H9 (cell line): ENCODE measurements at regions not wholly inside any gene's neighbourhood (a gene's known extent, or its start where the extent isn't known, plus 50 kb on each side); places are given as distances from the start of the nearest gene placed in this dataset.

Source experiments
- DNase-seq: peaks from one replicate; pipeline ENCODE4 v3.0.0-alpha.2; 2017
- H2AFZ ChIP-seq: one replicate; pipeline ENCODE4 v1.6.1; 2013; ENCODE audit warnings: mild to moderate bottlenecking, low read length, control low read depth, moderate library complexity
- H2AK5ac ChIP-seq: 2 replicates; pipeline ENCODE4 v1.6.1; 2013; ENCODE audit warnings: low read length, control low read depth, mixed read lengths; ENCODE audit not compliant: insufficient read length
- H2BK120ac ChIP-seq: one replicate; pipeline ENCODE4 v1.6.1; 2013; ENCODE audit warnings: low read depth, mild to moderate bottlenecking, low read length, control low read depth, inconsistent platforms; ENCODE audit not compliant: poor library complexity, severe bottlenecking
- H2BK12ac ChIP-seq: 2 replicates; pipeline ENCODE4 v1.6.1; 2013; ENCODE audit warnings: low read length, control low read depth, mixed read lengths, low read depth; ENCODE audit not compliant: insufficient read length
- H2BK15ac ChIP-seq: 2 replicates; pipeline ENCODE4 v1.6.1; 2013; ENCODE audit warnings: low read depth, low read length, control low read depth
- H2BK20ac ChIP-seq: one replicate; pipeline ENCODE4 v1.6.1; 2013; ENCODE audit warnings: low read depth, mild to moderate bottlenecking, low read length, control low read depth, inconsistent platforms; ENCODE audit not compliant: poor library complexity, severe bottlenecking
- H2BK5ac ChIP-seq: 2 replicates; pipeline ENCODE4 v1.6.1; 2013; ENCODE audit warnings: low read length, control low read depth, mixed read lengths; ENCODE audit not compliant: insufficient read length
- H3K14ac ChIP-seq: 2 replicates; pipeline ENCODE4 v1.6.1; 2013; ENCODE audit warnings: low read length, control low read depth; ENCODE audit not compliant: insufficient read depth
- H3K18ac ChIP-seq: 2 replicates; pipeline ENCODE4 v1.6.1; 2013; ENCODE audit warnings: low read depth, mild to moderate bottlenecking, mixed read lengths, low read length, control low read depth; ENCODE audit not compliant: insufficient read length
- H3K23ac ChIP-seq: 2 replicates; pipeline ENCODE4 v1.6.1; 2013; ENCODE audit warnings: low read length, control low read depth, mixed read lengths, low read depth; ENCODE audit not compliant: insufficient read length
- H3K23me2 ChIP-seq: 2 replicates; pipeline ENCODE4 v1.6.1; 2013; ENCODE audit warnings: low read depth, mild to moderate bottlenecking, mixed read lengths, low read length, control low read depth; ENCODE audit not compliant: insufficient read length, poor library complexity, severe bottlenecking
- H3K27ac ChIP-seq: 2 replicates; pipeline ENCODE4 v1.5.1; 2013; ENCODE audit warnings: low read length, control low read depth, mixed read lengths, low read depth; ENCODE audit not compliant: insufficient read length
- H3K27me3 ChIP-seq: 2 replicates; pipeline ENCODE4 v1.6.1; 2013; ENCODE audit warnings: low read length, control low read depth, inconsistent platforms; ENCODE audit not compliant: insufficient read depth
- H3K4ac ChIP-seq: 2 replicates; pipeline ENCODE4 v1.6.1; 2013; ENCODE audit warnings: low read depth, mild to moderate bottlenecking, control low read depth, inconsistent platforms, low read length, moderate library complexity
- H3K4me1 ChIP-seq: 2 replicates; pipeline ENCODE4 v1.6.1; 2013; ENCODE audit warnings: low read length, control low read depth, inconsistent platforms; ENCODE audit not compliant: insufficient read depth
- H3K4me2 ChIP-seq: 2 replicates; pipeline ENCODE4 v1.6.1; 2013; ENCODE audit warnings: low read length, control low read depth, mixed read lengths; ENCODE audit not compliant: insufficient read length, insufficient read depth
- H3K56ac ChIP-seq: 2 replicates; pipeline ENCODE4 v1.6.1; 2013; ENCODE audit warnings: low read depth, mild to moderate bottlenecking, mixed read lengths, low read length, control low read depth; ENCODE audit not compliant: insufficient read length
- H3K79me1 ChIP-seq: 2 replicates; pipeline ENCODE4 v1.6.1; 2013; ENCODE audit warnings: low read depth, mild to moderate bottlenecking, moderate library complexity, low read length, control low read depth, inconsistent platforms; ENCODE audit not compliant: insufficient read depth, poor library complexity, severe bottlenecking
- H3K79me2 ChIP-seq: 2 replicates; pipeline ENCODE4 v1.6.1; 2013; ENCODE audit warnings: low read length, control low read depth, inconsistent platforms; ENCODE audit not compliant: insufficient read depth
- H3K9ac ChIP-seq: 2 replicates; pipeline ENCODE4 v1.6.1; 2013; ENCODE audit warnings: low read length, control low read depth, mixed read lengths; ENCODE audit not compliant: insufficient read length; ENCODE audit errors: extremely low read depth
- H3K9me3 ChIP-seq: one replicate; pipeline ENCODE4 v1.6.1; 2013; ENCODE audit warnings: low read depth, low read length, inconsistent platforms; ENCODE audit not compliant: control insufficient read depth
- H3T11ph ChIP-seq: one replicate; pipeline ENCODE4 v1.6.1; 2013; ENCODE audit warnings: mild to moderate bottlenecking, low read length, control low read depth, inconsistent platforms
- H4K20me1 ChIP-seq: one replicate; pipeline ENCODE4 v1.6.1; 2013; ENCODE audit not compliant: control insufficient read depth, insufficient read length, insufficient read depth
- H4K5ac ChIP-seq: 2 replicates; pipeline ENCODE4 v1.6.1; 2013; ENCODE audit warnings: low read depth, mild to moderate bottlenecking, mixed read lengths, low read length, control low read depth; ENCODE audit not compliant: insufficient read length
- H4K8ac ChIP-seq: replicated peaks from 2 replicates; pipeline ENCODE4 v1.6.1; 2013; ENCODE audit warnings: low read length, control low read depth, mixed read lengths, low read depth; ENCODE audit not compliant: insufficient read length
- H4K91ac ChIP-seq: 2 replicates; pipeline ENCODE4 v1.6.1; 2013; ENCODE audit warnings: low read depth, mild to moderate bottlenecking, moderate library complexity, mixed read lengths, low read length, control low read depth; ENCODE audit not compliant: insufficient read length
- H3K27ac Mint-ChIP-seq, 3 experiments: 2 replicates in 2 of 3; 3 replicates in 1 of 3; pipeline ENCODE4 v1.8.0; 2020 to 2021; ENCODE audit warnings: mixed read lengths in 3 of 3, mild to moderate bottlenecking in 1 of 3, moderate library complexity in 1 of 3
- H3K27me3 Mint-ChIP-seq: 2 replicates; pipeline ENCODE4 v1.8.0; 2021; ENCODE audit warnings: low read depth, mild to moderate bottlenecking, moderate library complexity, mixed read lengths
- H3K36me3 Mint-ChIP-seq, 3 experiments: 2 replicates in 2 of 3; 3 replicates in 1 of 3; pipeline ENCODE4 v1.8.0; 2020 to 2021; ENCODE audit warnings: low read depth in 3 of 3, mixed read lengths in 3 of 3; ENCODE audit not compliant: insufficient read depth in 1 of 3
- H3K4me1 Mint-ChIP-seq, 2 experiments: 2 replicates each; pipeline ENCODE4 v1.8.0; 2020; ENCODE audit warnings: mixed read lengths in 2 of 2
- H3K4me3 Mint-ChIP-seq, 2 experiments: 2 replicates in 1 of 2; 3 replicates in 1 of 2; pipeline ENCODE4 v1.8.0; 2020 to 2021; ENCODE audit warnings: mild to moderate bottlenecking in 2 of 2, mixed read lengths in 2 of 2, moderate library complexity in 1 of 2
- H3K9me3 Mint-ChIP-seq, 2 experiments: 2 replicates in 1 of 2; 3 replicates in 1 of 2; pipeline ENCODE4 v1.8.0; 2020; ENCODE audit warnings: mild to moderate bottlenecking in 2 of 2, mixed read lengths in 2 of 2, moderate library complexity in 1 of 2
- CTCF ChIP-seq: fragments of 200-600 bp; sonication (generic); conservative IDR thresholded peaks from 3 replicates; pipeline ENCODE4 v1.8.0; 2021; ENCODE audit warnings: antibody characterized with exemption, mild to moderate bottlenecking
- WGBS: extraction: QIAGEN DNeasy Blood & Tissue Kit; methylation state at CpG from one replicate; pipeline ENCODE4 v1.1.7; 2013; ENCODE audit warnings: missing lambda C conversion rate, low lambda C conversion rate, mixed read lengths; ENCODE audit not compliant: insufficient read length; ENCODE audit errors: extremely low coverage; 5-methylcytosine and 5-hydroxymethylcytosine counted together

- Histone ChIP-seq H4K8ac (no peak overlapping the region), H3K23ac (no peak overlapping the region), H4K5ac (no peak overlapping the region), H3K27ac (no peak overlapping the region), H2AK5ac (no peak overlapping the region), H3K14ac (no peak overlapping the region), H2BK120ac (no peak overlapping the region), H2BK15ac (no peak overlapping the region), H3T11ph (no peak overlapping the region), H3K4ac (no peak overlapping the region), H3K9me3 (no peaks in the 10 kb centered on the region), H3K23me2 (no peaks in the 10 kb centered on the region), H2BK12ac (no peak overlapping the region), H3K4me1 (no peaks in the 10 kb centered on the region), H3K18ac (no peak overlapping the region), H3K79me2 (no peaks in the 10 kb centered on the region), H4K91ac (no peak overlapping the region), H3K27me3 (no peaks in the 10 kb centered on the region), H2AFZ (no peak overlapping the region), H3K4me2 (no peak overlapping the region), H3K56ac (no peak overlapping the region), H3K79me1 (no peaks in the 10 kb centered on the region), H3K9ac (no peak overlapping the region), H2BK5ac (no peak overlapping the region), H2BK20ac (no peak overlapping the region), H4K20me1 (no peaks in the 10 kb centered on the region)
- no peak overlapping the region for H3K4me3 Mint-ChIP-seq
- no CpG with 5 or more reads among the region's 5 CpGs for WGBS
- TF ChIP-seq CTCF = no peak
- no peaks in the 10 kb centered on the region for H3K36me3 Mint-ChIP-seq
- no peaks in the 10 kb centered on the region for H3K27me3 Mint-ChIP-seq
- peaks cover 0 to 5% of the 10 kb centered on the region in 2 experiments; a peak in 1 of 4 replicates for H3K4me1 Mint-ChIP-seq
- H3K27ac Mint-ChIP-seq = no peak overlapping the region; a peak in 1 of 7 replicates
- no peak for DNase-seq
- H3K9me3 Mint-ChIP-seq = no peaks in the 10 kb centered on the region
Measured at GRCh38 chr13:103130146-103130545, 63.9 kb upstream of the SLC10A2 start.
